HS-5 (cell line): ENCODE measurements at regions not wholly inside any gene's neighbourhood (a gene's known extent, or its start where the extent isn't known, plus 50 kb on each side); places are given as distances from the start of the nearest gene placed in this dataset.

Source experiments
- DNase-seq: peaks from one replicate; pipeline ENCODE4 v3.0.0-alpha.2; 2012; ENCODE audit warnings: low read depth

DNA sequence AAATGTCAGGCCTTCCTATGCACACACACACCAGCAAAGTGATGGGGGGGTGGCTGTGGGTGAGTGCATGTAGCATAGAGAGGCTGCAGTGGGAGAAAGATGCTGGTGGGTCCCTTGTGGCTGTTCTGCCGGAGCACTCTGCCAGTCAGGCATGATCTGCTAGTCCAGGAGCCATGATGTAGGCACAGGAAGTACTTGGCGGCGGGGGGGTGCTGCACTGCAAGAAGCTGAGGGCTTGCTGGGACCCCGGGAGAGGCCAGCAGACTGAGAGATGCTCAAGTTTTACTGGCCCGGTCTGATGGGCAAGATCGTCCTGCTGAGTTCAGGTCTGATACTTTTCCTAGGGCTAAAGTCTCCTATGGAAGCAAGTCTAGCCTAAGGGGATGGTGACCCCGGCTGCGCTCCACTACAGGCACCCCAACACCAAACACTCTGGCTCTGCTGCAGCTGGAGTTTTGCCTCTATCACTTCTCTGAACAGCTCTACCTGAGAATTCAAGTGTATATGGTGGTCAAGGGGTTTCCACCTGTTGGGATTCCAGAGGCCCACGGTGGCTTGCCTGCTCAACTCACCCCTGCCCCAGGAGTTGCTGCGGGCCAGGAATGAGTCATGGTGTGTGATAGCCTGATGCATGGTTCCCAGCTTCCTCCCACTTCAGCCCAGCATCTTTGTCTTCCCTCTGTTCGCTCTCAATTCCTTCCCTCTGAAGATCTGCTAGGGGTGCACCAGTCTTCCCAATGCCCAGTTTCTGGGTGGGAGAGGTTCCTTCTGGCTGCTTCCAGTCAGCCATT lies 971.8 kb upstream of the ADGRB3 start:
- DNase-seq, result no peak

DNA sequence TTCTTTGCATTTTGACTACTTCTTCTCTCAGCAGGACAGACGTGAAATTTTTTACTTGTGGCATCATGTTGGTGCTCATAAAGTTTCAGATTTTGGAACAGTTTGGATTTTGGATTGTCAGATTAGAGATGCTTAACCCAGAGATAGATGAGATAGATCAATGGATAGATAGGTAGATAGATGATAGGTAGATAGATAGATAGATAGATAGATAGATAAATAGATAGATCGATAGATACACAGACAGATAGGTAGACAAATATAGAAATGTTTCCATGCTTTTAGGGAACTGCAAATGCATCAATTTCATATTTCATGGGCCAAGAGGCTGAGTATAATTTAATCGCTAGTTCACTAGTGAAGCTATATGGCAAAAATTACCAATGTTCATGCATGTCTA lies 981.5 kb upstream of the ADGRB3 start:
- DNase-seq, result no peak

DNA sequence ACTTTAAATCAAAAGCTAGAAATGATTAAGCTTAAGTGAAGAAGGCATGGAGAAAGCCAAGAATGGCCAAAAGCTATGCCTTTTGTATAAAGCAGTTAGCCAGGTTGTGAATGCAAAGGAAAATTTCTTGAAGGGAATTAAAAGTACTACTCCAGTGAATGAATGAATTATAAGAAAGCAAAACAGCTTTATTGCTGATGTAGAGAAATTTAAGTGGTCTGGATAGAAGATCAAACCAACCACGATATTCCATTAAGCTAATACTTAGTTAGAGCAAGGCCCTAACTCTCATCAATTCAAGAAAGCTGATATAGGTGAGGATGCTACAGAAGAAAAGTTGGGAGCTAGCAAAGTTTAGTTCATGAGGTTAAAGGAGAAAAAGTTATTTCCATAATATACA lies 988.5 kb upstream of the ADGRB3 start:
- DNase-seq, result no peak

DNA sequence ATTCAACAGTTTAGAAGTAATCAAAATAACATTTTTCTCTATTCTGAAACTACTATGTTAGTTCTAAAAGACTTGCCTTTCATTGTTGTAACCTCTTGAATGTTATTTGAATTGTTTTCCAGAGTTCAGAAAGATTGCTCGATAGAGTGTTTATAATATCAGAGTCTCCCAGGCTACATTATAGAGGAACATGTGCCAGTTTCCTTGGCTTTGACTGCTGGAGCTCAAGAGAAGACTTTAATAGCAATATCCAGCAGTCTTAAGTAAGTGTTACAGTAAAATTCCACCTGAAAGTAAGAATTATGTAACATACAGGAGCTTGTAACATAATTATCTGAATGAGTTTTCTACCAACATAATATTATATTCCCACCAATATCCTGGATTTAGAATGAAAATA lies 991.8 kb upstream of the ADGRB3 start:
- DNase-seq, result no peak

DNA sequence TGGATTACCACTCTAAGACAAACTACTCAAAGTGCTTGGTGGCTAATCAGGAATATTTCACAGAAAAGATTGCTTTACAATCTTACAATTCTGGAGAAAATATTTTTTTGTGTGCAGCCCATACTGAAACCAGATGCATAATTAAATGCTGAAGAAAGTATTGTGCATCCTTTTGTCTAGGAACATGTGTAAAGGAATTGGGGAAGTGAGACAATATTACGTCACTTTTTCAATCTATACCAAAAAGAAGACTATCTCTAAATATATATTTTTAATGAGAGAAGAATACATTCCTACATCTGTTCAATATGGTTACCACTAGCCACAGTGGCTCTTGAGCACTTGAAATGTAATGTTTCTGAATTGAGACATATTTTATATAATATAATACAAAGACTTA lies 992.5 kb upstream of the ADGRB3 start:
- DNase-seq, result no peak

DNA sequence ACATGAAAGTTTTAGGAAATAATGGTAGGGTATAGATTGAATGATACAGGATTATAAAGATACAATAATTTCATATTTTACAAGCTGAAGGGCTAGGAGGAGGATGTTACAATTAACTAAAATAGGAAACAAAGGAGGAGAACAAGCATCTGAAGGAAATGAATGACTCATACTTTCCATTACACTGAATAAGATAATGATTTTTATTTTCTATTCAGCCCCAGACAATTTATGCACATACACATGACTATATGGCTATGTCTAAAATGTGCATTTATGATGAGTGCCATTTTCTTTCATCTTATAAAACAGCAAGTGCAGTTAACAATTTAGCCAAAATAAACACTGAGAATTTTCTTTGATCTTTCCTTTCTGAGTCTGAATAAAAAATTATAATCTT lies 994.6 kb upstream of the ADGRB3 start:
- no peak for DNase-seq

DNA sequence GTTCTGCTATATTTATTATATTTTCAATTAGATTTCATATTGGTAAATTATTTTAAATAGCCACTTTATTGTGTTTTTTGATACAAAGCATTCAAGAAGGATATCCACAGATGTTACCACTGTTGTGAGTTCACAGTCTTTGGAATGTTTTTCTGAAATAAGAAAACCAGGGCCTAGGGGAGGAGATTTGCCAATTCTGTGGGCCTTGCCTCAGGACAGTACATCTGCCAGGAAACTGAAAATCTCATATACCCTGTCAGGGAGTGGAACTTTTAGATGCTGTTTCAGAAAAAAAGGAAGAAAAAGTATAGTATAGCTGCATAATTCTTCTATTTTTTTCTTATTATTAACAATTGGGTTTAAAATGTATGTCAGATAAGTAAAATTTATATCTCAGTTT lies 995.9 kb upstream of the ADGRB3 start:
- no peak for DNase-seq

DNA sequence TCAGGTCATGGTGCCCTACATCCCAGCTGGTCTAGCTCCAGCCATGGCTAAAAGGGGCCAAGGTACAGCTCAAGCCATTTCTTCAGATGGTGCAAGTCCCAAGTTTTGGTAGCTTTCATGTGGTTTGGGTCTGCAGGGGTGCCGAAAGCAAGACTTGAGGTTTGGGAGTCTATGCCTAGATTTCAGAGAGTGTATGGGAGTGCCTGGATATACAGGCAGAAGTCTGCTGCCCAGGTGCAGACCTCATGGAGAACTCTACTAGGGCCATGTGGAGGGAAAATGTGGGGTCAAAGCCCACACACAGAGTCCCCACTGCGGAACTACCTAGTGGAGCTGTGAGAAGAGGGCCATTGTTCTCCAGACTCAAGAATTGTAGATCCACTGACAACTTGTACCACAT lies 1000.9 kb upstream of the ADGRB3 start:
- DNase-seq, result no peak

DNA sequence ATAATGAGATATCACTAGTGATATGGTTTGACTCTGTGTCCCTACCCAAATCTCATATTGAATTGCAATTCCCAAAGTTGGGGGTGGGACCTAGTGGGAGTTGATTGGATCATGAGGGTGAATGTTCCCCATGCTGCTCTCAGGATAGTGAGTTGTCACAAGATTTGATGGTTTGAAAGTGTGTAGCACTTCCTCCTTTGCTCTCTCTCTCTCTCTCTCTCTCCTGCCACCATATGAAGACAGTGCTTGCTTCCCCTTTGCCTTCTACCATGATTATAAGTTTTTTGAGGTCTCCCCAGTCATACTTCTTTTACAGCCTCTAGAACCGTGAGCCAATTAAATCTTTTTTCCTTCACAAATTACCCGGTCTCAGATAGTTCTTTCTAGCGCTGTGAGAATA lies 1002.0 kb upstream of the ADGRB3 start:
- no peak for DNase-seq

DNA sequence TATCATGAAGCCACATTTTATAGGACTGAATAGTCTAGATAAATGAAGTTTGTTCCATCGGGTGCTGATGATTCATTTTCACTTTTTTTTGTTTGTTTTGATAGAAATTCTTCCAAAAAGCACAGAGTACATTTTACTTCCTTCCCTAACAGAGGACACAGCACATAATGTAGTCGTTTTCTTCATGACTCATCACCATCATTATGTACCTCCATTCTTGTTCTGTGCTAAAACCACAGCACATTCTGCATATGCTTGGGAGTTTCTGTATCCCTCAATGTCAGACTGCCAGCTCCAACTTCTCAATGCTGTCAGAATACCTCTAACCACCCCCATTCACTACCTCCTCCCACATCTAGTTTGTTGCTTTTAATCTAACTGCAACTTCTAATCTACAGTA lies 1004.9 kb upstream of the ADGRB3 start:
- peak; percentile 66 for DNase-seq

DNA sequence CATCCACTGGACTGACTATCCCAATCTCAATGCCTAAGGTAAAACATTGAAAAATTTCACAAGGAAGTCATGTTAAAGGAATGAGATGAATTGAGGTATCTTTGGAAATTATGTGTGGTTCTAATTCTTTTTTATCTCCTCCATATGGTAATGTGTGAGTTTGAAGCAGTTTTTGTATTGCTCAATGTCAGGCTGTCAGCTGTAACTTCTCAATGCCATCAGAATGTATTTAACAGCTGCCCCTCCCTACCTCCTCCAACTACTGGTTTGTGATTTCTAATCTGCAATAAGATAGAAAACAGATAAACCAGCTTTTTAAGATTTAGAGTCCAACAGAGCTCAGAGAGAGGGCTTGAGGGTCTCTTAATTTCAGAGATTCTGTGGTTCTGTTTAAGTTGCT lies 1005.8 kb upstream of the ADGRB3 start:
- DNase-seq, result peak; percentile 56

DNA sequence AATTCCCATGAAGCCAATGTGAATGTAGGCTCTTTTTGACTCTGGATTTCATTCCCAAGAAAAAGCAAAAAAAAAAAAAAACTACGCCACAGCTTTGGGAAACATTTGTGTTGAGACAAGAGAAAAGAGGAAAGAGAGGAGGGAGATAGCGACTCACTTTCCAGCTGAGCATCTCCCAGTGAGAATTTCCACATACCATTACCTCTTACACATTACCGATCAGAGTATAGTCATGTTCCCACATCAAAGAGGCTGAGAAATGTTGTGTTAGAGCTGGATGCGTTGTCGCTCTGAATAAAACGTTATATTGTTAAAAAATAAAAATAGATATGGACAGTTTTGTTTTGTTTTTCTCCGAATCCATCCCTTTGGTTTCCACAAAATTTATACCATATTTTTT lies 1019.3 kb upstream of the ADGRB3 start:
- peak; percentile 53 for DNase-seq

DNA sequence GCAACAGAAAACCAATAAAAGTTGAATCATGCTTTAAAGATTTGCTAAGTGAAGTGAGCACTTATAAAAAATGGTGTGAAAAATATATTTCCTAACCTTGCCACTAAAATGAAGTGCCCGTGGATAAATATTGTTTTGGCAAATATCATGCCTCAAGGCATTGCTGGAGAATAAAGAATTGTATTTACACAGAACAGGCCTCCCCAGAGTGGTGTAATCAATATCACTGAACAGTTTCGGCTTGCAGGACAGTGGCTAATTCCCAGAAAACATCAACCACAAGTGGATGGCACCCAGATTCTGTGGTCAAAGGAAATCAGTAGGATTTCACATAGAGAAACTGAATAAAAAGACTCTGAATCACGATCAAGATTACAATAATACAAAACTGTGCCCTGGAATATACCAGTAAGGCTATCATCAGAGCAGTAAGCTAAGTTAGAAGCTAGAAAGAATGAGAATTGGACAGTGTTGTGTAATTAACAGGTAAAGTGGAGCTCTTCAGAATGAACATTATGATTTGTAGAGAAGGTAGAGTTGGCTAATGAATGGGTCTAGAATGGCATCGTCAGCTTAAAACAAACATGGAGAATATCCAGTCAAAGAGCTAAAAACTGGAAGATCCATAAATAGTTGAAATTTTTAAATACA lies 1026.9 kb upstream of the ADGRB3 start:
- no peak for DNase-seq

DNA sequence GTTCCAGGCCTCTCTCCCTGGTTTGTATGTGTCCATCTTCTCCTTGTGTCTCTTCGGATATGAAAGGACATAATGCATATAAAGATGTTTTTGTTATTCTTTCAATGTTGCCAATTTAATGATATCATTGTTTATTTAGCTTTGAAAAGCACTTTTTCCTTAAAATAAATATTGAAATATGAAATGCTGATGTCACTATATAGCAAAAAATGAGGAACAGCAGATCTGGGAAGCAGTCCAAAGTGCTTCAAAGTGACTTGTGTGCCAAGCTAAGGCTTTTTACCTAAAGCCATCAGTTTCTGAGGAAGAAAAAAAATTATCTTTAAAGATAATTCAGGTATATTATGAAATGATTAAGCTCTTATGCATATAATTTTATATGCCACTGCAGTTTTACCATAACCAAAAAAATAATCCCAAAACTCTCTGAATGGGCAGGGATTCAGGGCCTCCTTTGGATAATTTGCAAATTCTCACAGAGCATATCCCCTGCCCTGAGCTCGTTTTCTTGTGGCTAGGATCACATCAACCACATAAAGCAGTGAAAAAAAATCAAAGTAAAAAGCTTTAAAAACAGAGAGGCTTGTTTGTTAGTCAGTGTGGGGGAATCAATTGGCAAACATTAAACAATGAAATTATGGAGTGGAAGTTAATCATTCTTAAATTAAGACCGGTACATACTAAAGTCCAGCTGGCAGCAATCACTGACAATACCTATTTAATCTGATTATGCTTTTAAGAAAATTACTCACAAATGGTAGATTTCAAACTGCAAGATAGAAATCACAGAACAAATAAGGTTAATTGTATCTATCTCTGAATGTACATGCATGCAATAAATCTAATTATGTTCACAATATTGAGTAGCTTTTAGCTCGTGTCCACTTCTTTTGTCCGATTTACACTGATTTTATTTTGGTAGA lies 1027.9 kb upstream of the ADGRB3 start:
- DNase-seq, result no peak

DNA sequence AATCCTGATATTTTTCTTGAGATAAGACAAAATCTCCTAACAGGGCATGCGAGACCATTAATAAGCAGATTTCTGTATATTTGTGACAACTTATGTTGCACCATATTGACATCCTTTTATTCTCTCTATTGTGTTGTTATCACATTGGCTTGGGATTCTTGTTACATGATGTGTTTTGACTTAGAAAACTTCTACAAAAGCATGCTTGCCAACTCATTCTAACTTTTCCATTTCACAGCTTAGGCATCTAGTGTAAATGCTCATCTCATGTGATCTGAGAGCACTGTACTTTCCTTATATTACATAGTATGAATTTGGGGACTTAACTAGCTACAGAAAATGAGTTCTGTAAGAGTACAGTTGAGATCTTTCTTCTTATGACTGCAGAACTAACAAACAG lies 1040.7 kb upstream of the ADGRB3 start:
- DNase-seq, result no peak

DNA sequence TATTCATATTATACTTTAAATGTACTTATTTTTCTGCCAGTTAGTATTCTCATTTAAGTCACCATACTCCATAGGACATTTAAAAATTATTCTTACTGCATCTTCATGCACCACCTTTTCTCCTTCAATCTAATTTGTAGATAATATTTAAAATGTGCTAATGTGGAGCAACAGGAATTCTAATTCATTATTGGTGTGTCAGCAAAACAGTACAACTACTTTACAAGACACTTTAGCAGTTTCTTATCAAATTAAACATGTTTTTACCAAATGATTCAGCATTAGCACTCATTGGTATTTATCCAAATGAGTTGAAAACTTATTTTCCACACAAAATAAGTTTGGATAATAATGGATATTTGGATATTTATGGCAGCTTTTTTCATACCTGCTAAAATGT lies 1041.8 kb upstream of the ADGRB3 start:
- no peak for DNase-seq

DNA sequence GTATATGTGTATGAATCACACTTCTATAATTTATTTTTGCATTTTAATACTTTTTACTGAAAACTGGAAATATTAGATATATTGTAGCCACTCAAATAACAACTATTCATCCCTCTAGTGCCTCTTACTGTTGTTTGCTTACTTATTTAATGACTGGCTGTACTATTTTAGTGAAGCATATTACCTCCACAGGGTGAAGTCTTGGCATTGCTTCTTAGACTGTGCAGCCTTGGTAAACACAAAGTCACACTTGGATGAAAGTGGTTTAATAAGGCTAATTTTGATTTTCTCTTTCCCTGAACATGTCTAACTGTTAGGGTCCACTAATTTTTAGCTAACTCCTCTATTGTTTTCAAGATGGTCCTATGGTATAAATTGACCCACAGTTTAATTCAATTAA lies 1043.2 kb upstream of the ADGRB3 start:
- no peak for DNase-seq

DNA sequence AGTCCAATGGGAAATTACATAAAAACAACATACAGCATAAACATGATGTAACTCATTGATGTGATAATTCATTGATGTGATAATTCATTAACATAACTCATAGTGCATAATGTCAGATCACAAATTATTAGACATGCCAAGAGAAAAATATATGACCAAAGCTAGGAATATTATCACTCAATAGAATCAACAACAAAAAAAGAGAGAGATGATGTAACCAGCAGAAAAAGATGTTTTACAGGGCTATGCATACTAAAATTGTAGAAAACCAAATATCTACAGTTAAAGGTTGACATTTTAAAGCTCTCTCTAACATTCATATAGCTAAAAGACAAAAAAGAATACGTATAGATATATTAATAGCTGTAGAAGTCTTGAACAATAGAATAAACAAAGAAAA lies 1067.2 kb upstream of the ADGRB3 start:
- no peak for DNase-seq

DNA sequence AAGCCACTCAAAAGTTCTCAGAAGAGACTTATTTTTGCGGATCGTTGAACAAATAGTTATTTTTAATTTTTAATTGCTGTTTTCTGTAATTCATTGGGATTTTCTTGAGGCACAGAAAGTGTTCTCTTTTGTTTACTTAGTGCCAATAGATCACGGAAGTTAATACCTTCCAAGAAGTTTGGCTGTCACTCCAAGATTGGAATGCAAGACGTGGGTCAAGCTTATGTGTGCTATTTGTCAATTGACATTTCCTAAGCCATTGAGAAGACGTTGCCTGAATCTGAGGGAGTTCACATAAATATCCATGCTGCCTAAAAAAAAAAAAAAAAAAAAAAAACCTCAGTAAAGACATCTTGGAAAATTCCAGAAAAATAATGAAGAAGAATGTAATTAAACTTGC lies 1071.4 kb upstream of the ADGRB3 start:
- DNase-seq, result no peak

DNA sequence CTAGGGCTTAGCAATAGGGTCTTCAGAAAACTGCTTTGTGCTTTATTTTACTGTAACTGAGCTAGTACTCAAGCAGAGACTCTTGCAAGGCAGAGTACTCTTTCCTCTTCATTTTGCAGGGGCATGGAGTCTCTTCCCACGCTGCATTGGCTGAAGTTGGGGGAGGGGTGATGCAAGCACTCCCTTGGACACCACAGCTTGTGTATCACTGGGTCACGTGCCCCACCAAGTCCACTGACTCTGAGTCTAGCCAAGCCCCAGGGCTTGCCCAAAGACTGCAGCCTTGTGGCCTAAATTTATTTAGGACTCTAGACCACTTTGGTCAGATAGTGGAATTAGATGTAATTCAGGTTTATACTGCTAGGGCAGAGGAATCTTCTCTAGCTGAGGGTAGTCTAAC lies 1075.0 kb upstream of the ADGRB3 start:
- no peak for DNase-seq

DNA sequence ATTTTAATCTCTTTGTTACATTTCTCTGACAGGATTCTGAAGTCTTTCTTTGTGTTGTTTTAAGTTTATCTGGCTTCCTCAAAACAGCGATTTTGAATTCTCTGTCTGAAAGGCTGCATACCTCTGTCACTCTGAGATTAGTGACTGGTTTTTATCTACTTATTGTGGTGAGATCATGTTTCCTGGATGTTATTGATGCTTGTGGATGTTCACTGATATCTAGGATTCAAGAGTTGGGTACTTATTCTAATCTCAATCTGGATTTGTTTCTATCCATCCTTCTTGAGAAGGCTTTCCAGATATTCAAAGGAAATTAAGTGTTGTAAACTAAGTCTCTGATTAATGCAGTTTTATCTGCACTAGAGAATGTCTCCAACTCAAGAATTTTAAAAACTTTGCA lies 1076.1 kb upstream of the ADGRB3 start:
- no peak for DNase-seq

DNA sequence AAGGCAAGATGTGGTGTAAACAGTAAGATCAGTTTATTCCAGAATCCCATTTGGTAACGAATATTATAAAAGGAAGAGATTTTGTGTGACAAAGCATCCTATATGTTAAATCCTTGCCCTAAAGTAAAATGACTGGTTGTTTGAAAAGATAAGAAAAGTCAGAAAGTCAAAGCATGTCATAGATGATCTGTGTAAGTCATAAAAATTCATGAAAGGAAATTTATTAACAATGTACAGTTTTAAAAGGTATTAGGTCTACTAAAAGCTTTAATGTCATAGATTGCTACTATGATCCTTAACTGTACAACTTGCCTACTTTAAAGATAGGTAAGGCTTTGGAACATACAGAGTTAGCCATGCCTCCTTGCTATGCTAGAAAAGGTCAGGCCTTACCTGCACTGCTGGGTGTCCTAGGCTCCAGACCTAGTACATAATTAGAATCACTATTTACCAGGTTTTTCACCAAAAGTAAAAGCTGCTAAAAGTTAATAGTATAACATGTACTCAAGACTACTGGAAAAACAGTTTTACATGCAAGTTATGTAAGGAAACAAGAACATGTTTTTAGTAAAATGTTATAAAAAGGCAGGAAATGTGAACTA lies 1090.1 kb upstream of the ADGRB3 start:
- no peak for DNase-seq

DNA sequence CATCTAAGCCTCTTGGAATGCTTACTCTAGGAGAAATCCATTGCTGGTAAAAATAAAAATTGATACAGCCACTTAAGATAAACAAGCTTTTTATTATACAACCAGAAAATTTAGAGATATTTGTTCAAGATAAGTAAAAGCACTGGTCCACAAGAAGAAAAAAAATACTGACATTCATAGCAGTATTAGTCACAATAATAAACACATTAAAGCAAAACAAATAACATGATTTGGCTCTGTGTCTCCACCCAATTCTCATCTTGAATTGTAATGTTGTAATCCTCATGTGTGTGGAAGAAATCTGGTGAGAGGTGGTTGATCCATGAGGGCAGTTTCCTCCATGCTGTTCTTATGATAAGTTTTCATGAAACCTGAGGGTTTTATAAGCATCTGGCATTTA lies 1093.5 kb upstream of the ADGRB3 start:
- no peak for DNase-seq
